GM12891 (cell line): ENCODE measurements at regions not wholly inside any gene's neighbourhood (a gene's known extent, or its start where the extent isn't known, plus 50 kb on each side); places are given as distances from the start of the nearest gene placed in this dataset.

Experiments used
- DNase-seq: peaks from one replicate; pipeline ENCODE4 v3.0.0; 2011; ENCODE audit warnings: low spot score; ENCODE audit not compliant: insufficient read length
- FAIRE-seq: peaks from 2 replicates; lab custom pipeline; 2011; peaks lifted over from hg19 to GRCh38; lab: Jason Lieb, UNC
- PAX5 ChIP-seq: IDR thresholded peaks from 2 replicates; pipeline ENCODE4 v1.6.1; 2011; ENCODE audit warnings: low read length, moderate library complexity, mild to moderate bottlenecking; ENCODE audit not compliant: insufficient read depth, severe bottlenecking
- POLR2A ChIP-seq: IDR thresholded peaks from 2 replicates; pipeline ENCODE4 v1.6.1; 2011; ENCODE audit warnings: low read depth, low read length, control low read depth
- POLR2AphosphoS5 ChIP-seq: IDR thresholded peaks from 2 replicates; pipeline ENCODE4 v1.6.1; 2011; ENCODE audit warnings: low read depth, low read length, control low read depth
- POU2F2 ChIP-seq: IDR thresholded peaks from 2 replicates; pipeline ENCODE4 v1.6.1; 2011; ENCODE audit warnings: low read depth, mild to moderate bottlenecking, control low read depth, low read length, moderate library complexity
- SPI1 ChIP-seq: IDR thresholded peaks from 2 replicates; pipeline ENCODE4 v1.6.1; 2011; ENCODE audit warnings: low read depth, low read length, control low read depth
- TAF1 ChIP-seq: IDR thresholded peaks from 2 replicates; pipeline ENCODE4 v1.6.1; 2011; ENCODE audit warnings: low read depth, low read length, control low read depth

- FAIRE-seq (no peak), DNase-seq (no peak)
- no peak for TF ChIP-seq POU2F2
- TF ChIP-seq SPI1: no peak
- TF ChIP-seq POLR2A: no peak
Observed at GRCh38 chr2:817336-818015, 133.2 kb upstream of the SNTG2 start.

GRCh38 chr2:816278-816677 is 134.4 kb upstream of the SNTG2 start:
- no peak for FAIRE-seq
- DNase-seq: no peak
- no peak for TF ChIP-seq PAX5
- TF ChIP-seq TAF1: no peak
- TF ChIP-seq POLR2AphosphoS5: no peak
- no peak for TF ChIP-seq POLR2A
- TF ChIP-seq SPI1: no peak
- TF ChIP-seq POU2F2: no peak

GRCh38 chr2:810397-810796 is 133.2 kb upstream of the TMEM18 start:
- DNase-seq: no peak
- TF ChIP-seq TAF1: no peak
- no peak for TF ChIP-seq SPI1
- TF ChIP-seq POU2F2: no peak
- no peak for TF ChIP-seq POLR2A
- TF ChIP-seq PAX5: no peak
- TF ChIP-seq POLR2AphosphoS5: no peak
- FAIRE-seq: no peak

- DNase-seq (no peak), FAIRE-seq (no peak)
- TF ChIP-seq TAF1: no peak
- TF ChIP-seq POLR2AphosphoS5: no peak
- TF ChIP-seq POU2F2: no peak
- TF ChIP-seq POLR2A: no peak
- TF ChIP-seq PAX5: no peak
- no peak for TF ChIP-seq SPI1
Observed at GRCh38 chr2:807300-807699, 130.1 kb upstream of the TMEM18 start.

- TF ChIP-seq POLR2AphosphoS5: no peak
- TF ChIP-seq SPI1: no peak
- TF ChIP-seq POU2F2: no peak
- no peak for TF ChIP-seq POLR2A
- TF ChIP-seq TAF1: no peak
- TF ChIP-seq PAX5: no peak
- FAIRE-seq (no peak), DNase-seq (no peak)
Observed at GRCh38 chr2:805664-806063, 128.5 kb upstream of the TMEM18 start.

GRCh38 chr2:797993-798392 is 120.8 kb upstream of the TMEM18 start:
- DNase-seq (no peak), FAIRE-seq (no peak)
- no peak for TF ChIP-seq PAX5
- TF ChIP-seq POLR2AphosphoS5: no peak
- no peak for TF ChIP-seq POU2F2

- TF ChIP-seq PAX5 (no peak), POU2F2 (no peak), POLR2AphosphoS5 (no peak), TAF1 (no peak), SPI1 (no peak), POLR2A (no peak)
- DNase-seq (no peak), FAIRE-seq (no peak)
Observed at GRCh38 chr2:797556-797955, 120.3 kb upstream of the TMEM18 start.

GRCh38 chr2:796141-796985 is 119.2 kb upstream of the TMEM18 start:
- FAIRE-seq: no peak
- DNase-seq: no peak

GRCh38 chr2:795531-796041 is 118.4 kb upstream of the TMEM18 start:
- no peak for FAIRE-seq
- no peak for TF ChIP-seq POLR2AphosphoS5
- TF ChIP-seq TAF1: no peak
- TF ChIP-seq POLR2A: no peak
- no peak for TF ChIP-seq POU2F2
- TF ChIP-seq PAX5: no peak
- TF ChIP-seq SPI1: no peak
- no peak for DNase-seq

More at GRCh38 chr2:796141-796985, 119.2 kb upstream of the TMEM18 start:
- TF ChIP-seq POLR2A: no peak
- TF ChIP-seq POU2F2: no peak
- TF ChIP-seq POLR2AphosphoS5: no peak
- no peak for TF ChIP-seq PAX5
- no peak for TF ChIP-seq TAF1
- TF ChIP-seq SPI1: no peak

- FAIRE-seq (no peak), DNase-seq (no peak)
- TF ChIP-seq SPI1 (no peak), POU2F2 (no peak), POLR2AphosphoS5 (no peak), POLR2A (no peak), TAF1 (no peak), PAX5 (no peak)
Observed at GRCh38 chr2:794554-795241, 117.5 kb upstream of the TMEM18 start.
